Islet of Langerhans (tissue), 1 donor: ENCODE measurements at regions not wholly inside any gene's neighbourhood (a gene's known extent, or its start where the extent isn't known, plus 50 kb on each side); places are given as distances from the start of the nearest gene placed in this dataset.

ENCODE experiments used
- FAIRE-seq: peaks from one replicate; lab custom pipeline; 2011; peaks lifted over from hg19 to GRCh38; lab: Jason Lieb, UNC

- FAIRE-seq = no peak
Measured at GRCh38 chr1:29832471-29832870, 596.1 kb downstream of the PTPRU start.

- no peak for FAIRE-seq
Measured at GRCh38 chr1:29831500-29832117, 595.3 kb downstream of the PTPRU start.

GRCh38 chr1:29830916-29831315 lies 594.6 kb downstream of the PTPRU start:
- FAIRE-seq = no peak

- FAIRE-seq = no peak
Measured at GRCh38 chr1:29830383-29830782, 594.1 kb downstream of the PTPRU start.

GRCh38 chr1:29829448-29830344 lies 593.4 kb downstream of the PTPRU start:
- no peak for FAIRE-seq

- no peak for FAIRE-seq
Measured at GRCh38 chr1:29828526-29829447, 592.5 kb downstream of the PTPRU start.

GRCh38 chr1:29827801-29828525 lies 591.6 kb downstream of the PTPRU start:
- FAIRE-seq = no peak

GRCh38 chr1:29827237-29827750 lies 591.0 kb downstream of the PTPRU start:
- no peak for FAIRE-seq

GRCh38 chr1:29826646-29827045 lies 590.3 kb downstream of the PTPRU start:
- no peak for FAIRE-seq

- no peak for FAIRE-seq
Measured at GRCh38 chr1:29825941-29826415, 589.7 kb downstream of the PTPRU start.

- no peak for FAIRE-seq
Measured at GRCh38 chr1:29825274-29825940, 589.1 kb downstream of the PTPRU start.

GRCh38 chr1:29824511-29825273 lies 588.4 kb downstream of the PTPRU start:
- no peak for FAIRE-seq

GRCh38 chr1:29824025-29824424 lies 587.7 kb downstream of the PTPRU start:
- FAIRE-seq = no peak

GRCh38 chr1:29823561-29823960 lies 587.2 kb downstream of the PTPRU start:
- no peak for FAIRE-seq

- no peak for FAIRE-seq
Measured at GRCh38 chr1:29821605-29822004, 585.3 kb downstream of the PTPRU start.

- FAIRE-seq = no peak
Measured at GRCh38 chr1:29820401-29820800, 584.1 kb downstream of the PTPRU start.

GRCh38 chr1:29812408-29813135 lies 576.2 kb downstream of the PTPRU start:
- FAIRE-seq = no peak

GRCh38 chr1:29811727-29812407 lies 575.5 kb downstream of the PTPRU start:
- FAIRE-seq = no peak

GRCh38 chr1:29811247-29811646 lies 574.9 kb downstream of the PTPRU start:
- no peak for FAIRE-seq
